ENCODE measurements at regions not wholly inside any gene's neighbourhood (a gene's known extent, or its start where the extent isn't known, plus 50 kb on each side); places are given as distances from the start of the nearest gene placed in this dataset.

- DNase-seq = peak; percentile 13
Measured at GRCh38 chr15:99511866-99512661, 53.7 kb upstream of the MEF2A start.

DNA sequence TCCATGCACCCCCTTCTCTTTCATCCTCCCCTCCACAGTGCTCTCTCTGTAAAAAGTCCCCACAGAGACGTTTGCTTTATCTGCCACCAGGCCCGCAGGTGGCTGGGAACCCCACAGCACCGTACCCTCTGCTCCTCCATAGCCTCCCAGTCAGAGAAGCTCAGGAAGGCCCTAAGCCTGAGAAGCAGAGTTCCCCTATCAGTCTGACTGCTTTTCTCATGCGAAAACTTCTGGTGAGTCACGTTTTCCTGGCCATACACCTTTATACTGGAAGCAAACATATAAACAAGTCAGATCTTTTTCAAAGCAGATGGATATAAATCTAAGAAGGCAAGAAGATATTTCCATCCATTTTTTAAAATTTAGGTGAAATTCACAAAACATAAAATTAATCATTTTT is 51.5 kb upstream of the MEF2A start:
- no peak for DNase-seq
